ENCODE measurements at regions not wholly inside any gene's neighbourhood (a gene's known extent, or its start where the extent isn't known, plus 50 kb on each side); places are given as distances from the start of the nearest gene placed in this dataset.
"Not testable (repeated sequence)": the region's sequence is repeated elsewhere in the genome, so short reads cannot be mapped to it uniquely, and the experiment has no call there.

DNA sequence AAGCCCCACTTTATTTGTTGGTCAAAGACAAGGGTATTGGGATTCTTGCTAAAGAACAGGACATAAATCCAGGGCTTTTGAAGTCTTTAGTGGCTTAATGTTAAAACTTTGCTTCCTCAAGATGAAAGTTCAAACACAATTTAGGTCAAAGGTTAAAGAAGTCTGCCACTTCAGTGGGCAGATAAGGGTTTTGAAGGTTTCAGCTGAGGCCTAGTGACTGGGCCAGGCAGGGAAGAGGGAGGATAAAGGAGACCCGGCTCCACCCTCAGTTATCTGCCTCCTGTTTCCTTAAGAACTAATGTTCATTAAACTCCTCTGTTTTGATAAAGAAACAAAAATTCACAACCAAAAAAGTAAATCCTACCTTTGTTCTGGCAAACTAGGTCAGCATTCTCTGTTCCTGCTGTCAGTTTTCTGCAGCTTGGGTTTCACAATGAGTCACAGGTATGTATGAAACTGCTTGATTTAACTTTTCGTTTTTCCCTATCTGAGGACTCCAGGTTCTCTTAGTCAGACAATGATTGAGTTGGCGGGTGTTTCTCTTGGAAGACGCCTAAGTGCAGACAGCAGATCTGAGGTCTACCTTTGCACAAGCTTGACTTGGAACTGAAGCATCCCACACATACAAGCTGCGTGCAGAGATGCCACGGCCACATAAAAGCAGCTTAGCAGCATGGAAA is 208.3 kb downstream of the EXOC5 start:
- Histone ChIP-seq H3K4me3 (replicated peaks in 1 of 3) (no peak overlapping the region), H3K36me3 (no peaks in the 10 kb centered on the region), H3K27ac (no peak overlapping the region), H3K4me1 (peaks cover 0 to 5% of the 10 kb centered on the region in 2 donors), H3K27me3 (no peaks in the 10 kb centered on the region), H3K9me3 (no peaks in the 10 kb centered on the region)
- DNase-seq: peak in 1 of 2 donors; percentile 5
- intact Hi-C loops (cut with DNase I): no loop called here
- 72 to 75% methylated on average over 6 of the region's 6 CpGs for WGBS, 2 donors
- TF ChIP-seq, protein P1, sequence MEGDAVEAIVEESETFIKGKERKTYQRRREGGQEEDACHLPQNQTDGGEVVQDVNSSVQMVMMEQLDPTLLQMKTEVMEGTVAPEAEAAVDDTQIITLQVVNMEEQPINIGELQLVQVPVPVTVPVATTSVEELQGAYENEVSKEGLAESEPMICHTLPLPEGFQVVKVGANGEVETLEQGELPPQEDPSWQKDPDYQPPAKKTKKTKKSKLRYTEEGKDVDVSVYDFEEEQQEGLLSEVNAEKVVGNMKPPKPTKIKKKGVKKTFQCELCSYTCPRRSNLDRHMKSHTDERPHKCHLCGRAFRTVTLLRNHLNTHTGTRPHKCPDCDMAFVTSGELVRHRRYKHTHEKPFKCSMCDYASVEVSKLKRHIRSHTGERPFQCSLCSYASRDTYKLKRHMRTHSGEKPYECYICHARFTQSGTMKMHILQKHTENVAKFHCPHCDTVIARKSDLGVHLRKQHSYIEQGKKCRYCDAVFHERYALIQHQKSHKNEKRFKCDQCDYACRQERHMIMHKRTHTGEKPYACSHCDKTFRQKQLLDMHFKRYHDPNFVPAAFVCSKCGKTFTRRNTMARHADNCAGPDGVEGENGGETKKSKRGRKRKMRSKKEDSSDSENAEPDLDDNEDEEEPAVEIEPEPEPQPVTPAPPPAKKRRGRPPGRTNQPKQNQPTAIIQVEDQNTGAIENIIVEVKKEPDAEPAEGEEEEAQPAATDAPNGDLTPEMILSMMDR (IDR thresholded peaks at IDR 0.05): no peak
- no peak for TF ChIP-seq POLR2A (IDR thresholded peaks at IDR 0.05)

DNA sequence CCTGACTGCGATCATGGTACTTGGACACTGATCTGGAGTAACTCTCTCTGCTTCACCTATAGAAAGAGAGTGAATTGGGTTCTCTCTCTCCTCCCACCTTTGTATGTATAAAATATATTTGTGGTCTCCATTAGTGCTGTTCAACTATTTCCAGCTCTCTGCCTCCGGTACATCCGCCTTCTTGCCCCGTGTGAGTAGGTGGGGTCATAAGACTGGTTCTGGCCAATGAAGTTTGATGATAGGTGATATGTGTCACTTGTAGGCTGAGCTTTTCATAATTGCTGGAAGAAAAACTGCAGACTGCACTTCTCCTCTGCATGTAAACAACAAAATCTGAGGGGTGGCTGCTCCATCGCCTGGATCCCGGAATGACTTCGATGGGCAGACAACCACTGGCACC is 210.4 kb downstream of the EXOC5 start:
- Histone ChIP-seq H3K4me3 (replicated peaks in 1 of 3) (no peak overlapping the region), H3K9me3 (no peaks in the 10 kb centered on the region), H3K27ac (no peak overlapping the region), H3K4me1 (peaks cover 0 to 5% of the 10 kb centered on the region in 2 donors), H3K36me3 (no peaks in the 10 kb centered on the region), H3K27me3 (no peaks in the 10 kb centered on the region)
- intact Hi-C loops (cut with DNase I): no loop called here
- no peak for TF ChIP-seq POLR2A (IDR thresholded peaks at IDR 0.05)
- TF ChIP-seq, protein P1 (IDR thresholded peaks at IDR 0.05): no peak
- no peak for DNase-seq
- WGBS, 2 donors: 64 to 80% methylated on average over 6 to 7 of the region's 7 CpGs

- no peaks in the 10 kb centered on the region for H3K36me3 ChIP-seq
- TF ChIP-seq, protein P1 (IDR thresholded peaks at IDR 0.05): no peak
- TF ChIP-seq POLR2A (IDR thresholded peaks at IDR 0.05): no peak
- H3K27me3 ChIP-seq: no peaks in the 10 kb centered on the region
- H3K4me1 ChIP-seq: peaks cover 0 to 5% of the 10 kb centered on the region in 2 donors
- H3K9me3 ChIP-seq: no peaks in the 10 kb centered on the region
- WGBS, 2 donors: 29 to 36% methylated on average over 4 of the region's 4 CpGs
- DNase-seq: no peak
- no peak overlapping the region for H3K27ac ChIP-seq
- no peak overlapping the region for H3K4me3 ChIP-seq (replicated peaks in 1 of 3)
- intact Hi-C loops (cut with DNase I): no loop called here
Observed at GRCh38 chr14:57057803-57058202, 210.9 kb downstream of the EXOC5 start.

DNA sequence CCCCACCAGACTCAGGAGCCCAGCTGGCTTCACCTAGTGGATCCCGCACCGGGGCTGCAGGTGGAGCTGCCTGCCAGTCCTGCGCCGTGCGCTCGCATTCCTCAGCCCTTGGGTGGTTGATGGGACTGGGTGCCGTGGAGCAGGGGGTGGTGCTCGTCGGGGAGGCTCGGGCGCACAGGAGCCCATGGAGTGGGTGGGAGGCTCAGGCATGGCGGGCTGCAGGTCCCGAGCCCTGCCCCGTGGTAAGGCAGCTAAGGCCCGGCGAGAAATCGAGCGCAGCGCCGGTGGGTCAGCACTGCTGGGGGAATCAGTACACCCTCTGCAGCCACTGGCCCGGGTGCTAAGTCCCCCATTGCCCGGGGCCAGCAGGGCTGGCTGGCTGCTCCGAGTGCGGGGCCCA is 212.2 kb downstream of the EXOC5 start:
- H3K27me3 ChIP-seq; H3K9me3 ChIP-seq; H3K36me3 ChIP-seq; H3K4me3 ChIP-seq (replicated peaks in 1 of 3); DNase-seq; H3K27ac ChIP-seq; intact Hi-C loops (cut with DNase I); H3K4me1 ChIP-seq: not testable (repeated sequence)
- WGBS, 2 donors: 92% methylated on average over 14 of the region's 24 CpGs; no CpG with 5 or more reads in 1 of the 2 donors

GRCh38 chr14:57052705-57053302 is 215.9 kb downstream of the EXOC5 start:
- Histone ChIP-seq H3K36me3 (no peaks in the 10 kb centered on the region), H3K27me3 (no peaks in the 10 kb centered on the region), H3K4me3 (replicated peaks in 1 of 3) (no peak overlapping the region), H3K27ac (no peak overlapping the region), H3K9me3 (no peaks in the 10 kb centered on the region), H3K4me1 (no peaks in the 10 kb centered on the region)
- WGBS, 2 donors: 82 to 84% methylated on average over 3 of the region's 3 CpGs
- intact Hi-C loops (cut with DNase I): no loop called here
- DNase-seq: no peak
- TF ChIP-seq, protein P1 (IDR thresholded peaks at IDR 0.05): no peak
- no peak for TF ChIP-seq POLR2A (IDR thresholded peaks at IDR 0.05)
